Fibroblast of villous mesenchyme (primary cell): ENCODE measurements at regions not wholly inside any gene's neighbourhood (a gene's known extent, or its start where the extent isn't known, plus 50 kb on each side); places are given as distances from the start of the nearest gene placed in this dataset.

Experiments
- DNase-seq: peaks from one replicate; pipeline ENCODE4 v3.0.0-alpha.2; 2010; ENCODE audit warnings: low read depth
- H3K4me3 ChIP-seq: 2 replicates; pipeline ENCODE4 v1.5.1; 2011; ENCODE audit warnings: low read depth, mild to moderate bottlenecking, low read length
- TF ChIP-seq, protein P1 (sequence below): IDR thresholded peaks from 2 replicates; pipeline ENCODE4 v1.5.1; 2012; ENCODE audit warnings: low read depth, mild to moderate bottlenecking, low read length; ENCODE audit not compliant: insufficient read depth

DNA sequence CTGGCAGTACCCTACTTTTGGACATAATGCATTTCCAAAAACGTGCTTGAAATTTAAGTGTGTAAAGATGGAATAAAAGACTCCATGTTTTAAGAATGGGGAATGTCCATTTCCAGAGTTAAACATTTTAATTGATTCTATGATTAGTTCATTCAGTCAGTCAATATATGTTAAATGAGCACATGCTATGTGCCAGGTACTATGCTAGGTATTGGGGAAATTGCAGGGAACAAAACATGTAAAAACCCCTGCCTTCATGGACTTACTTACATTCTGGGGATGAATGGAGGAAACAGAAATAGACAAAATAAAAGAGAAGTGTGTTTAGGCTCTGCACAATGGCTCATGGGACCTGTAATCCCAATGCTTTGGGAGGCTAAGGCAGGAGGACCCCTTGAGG lies 288.6 kb downstream of the MTX2 start:
- TF ChIP-seq, protein P1, sequence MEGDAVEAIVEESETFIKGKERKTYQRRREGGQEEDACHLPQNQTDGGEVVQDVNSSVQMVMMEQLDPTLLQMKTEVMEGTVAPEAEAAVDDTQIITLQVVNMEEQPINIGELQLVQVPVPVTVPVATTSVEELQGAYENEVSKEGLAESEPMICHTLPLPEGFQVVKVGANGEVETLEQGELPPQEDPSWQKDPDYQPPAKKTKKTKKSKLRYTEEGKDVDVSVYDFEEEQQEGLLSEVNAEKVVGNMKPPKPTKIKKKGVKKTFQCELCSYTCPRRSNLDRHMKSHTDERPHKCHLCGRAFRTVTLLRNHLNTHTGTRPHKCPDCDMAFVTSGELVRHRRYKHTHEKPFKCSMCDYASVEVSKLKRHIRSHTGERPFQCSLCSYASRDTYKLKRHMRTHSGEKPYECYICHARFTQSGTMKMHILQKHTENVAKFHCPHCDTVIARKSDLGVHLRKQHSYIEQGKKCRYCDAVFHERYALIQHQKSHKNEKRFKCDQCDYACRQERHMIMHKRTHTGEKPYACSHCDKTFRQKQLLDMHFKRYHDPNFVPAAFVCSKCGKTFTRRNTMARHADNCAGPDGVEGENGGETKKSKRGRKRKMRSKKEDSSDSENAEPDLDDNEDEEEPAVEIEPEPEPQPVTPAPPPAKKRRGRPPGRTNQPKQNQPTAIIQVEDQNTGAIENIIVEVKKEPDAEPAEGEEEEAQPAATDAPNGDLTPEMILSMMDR: no peak
- no peak overlapping the region for H3K4me3 ChIP-seq
- no peak for DNase-seq

DNA sequence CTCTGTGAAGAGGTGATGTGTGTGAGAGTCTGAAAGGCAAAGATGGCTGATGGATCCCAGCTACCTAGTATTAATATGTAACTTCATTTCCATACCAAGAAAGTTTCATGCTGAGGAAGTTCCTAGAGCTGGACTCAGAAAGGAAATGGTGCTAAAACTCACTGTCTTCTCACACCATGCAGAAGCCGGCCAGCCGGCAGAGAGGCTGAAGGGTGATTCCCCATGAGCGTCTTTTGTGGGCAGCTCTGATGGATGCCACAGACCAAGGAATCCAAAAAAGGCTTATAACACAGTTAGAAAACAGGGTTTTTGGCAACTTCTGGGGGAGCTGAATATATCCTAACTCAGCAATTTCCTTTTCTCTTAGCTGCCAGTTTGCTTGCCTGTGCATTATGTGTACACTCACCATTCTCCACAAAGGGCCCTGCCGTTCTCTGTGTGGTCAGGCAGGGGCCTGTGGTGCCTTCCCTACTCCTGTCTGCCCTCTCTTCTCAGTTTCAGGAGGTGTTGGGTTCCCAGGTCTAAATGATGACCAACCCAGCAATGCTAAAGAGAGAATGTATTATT lies 289.4 kb downstream of the MTX2 start:
- DNase-seq: no peak
- TF ChIP-seq, protein P1: no peak
- H3K4me3 ChIP-seq: no peak overlapping the region

DNA sequence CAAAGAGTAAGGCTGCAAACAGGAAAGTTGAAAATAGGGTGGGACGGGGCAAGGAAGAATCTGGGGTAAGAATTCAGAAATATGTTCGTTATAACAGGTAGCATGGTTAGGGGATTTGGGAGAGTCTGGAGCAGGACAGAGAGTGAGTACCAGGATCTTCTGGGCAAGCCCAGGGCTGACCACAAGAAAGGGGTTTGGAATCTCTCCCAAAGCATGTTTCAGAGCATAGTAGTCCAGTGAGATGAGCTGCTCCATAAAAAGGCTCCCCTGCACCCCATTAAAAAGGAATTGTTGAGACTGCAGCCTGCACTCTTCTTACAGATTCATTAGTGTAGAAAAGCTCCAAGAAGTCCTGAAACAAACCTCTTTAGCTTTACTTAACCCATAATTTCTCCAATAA lies 291.1 kb downstream of the MTX2 start:
- H3K4me3 ChIP-seq: no peak overlapping the region
- no peak for DNase-seq
- TF ChIP-seq, protein P1: no peak

DNA sequence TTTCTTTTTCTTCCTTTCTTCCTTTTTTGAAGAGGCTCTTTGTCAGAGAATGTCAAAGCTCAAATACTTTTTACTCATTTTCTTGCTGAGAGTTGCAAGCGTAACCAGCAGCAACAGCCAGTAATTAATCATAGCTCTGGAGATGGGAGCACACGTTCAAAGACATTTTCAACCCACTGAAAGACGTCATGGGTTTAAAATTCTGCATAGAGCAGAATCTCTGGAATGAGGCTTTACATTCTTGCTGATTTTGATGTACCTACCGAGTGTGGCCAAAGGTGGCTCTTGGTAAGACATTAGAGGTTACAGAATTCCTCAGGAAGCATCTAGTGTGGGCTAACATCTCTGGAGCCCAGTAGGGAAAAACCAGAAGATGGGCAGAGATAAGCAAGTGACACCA lies 292.5 kb downstream of the MTX2 start:
- H3K4me3 ChIP-seq: no peak overlapping the region
- peak; percentile 44 for DNase-seq
- TF ChIP-seq, protein P1: no peak

DNA sequence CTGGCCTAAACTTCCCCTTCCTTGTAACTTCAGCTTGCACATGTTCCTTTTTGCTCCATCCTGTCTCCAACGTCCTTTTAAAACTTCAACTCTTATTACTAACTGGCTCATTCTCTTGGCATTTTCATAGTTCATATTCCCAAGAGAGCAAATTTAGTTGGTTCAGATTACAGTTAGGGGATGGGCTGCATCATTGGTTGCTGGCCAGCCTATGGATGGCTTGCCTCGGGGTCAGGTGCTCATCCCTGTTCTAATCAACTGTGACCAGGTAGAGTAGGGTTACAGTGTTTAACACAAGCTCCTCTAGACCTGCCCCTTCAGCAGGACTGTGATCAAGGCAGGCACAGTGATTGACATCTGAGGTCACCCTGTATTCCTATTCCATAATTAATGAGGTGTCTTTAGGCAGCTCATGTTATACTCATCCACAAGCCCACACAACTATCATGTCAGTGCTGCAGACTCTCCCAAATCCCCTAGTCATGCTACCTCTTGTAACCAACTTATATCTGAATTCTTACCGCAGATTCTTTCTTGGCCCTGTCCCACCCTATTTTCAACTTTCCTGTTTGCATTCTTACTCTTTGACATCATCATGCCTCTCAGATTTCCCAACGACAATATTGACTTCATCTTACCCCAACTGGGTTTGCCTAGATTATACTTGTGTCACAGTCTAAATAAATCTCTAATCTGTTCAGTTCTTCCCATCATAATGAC lies 293.3 kb downstream of the MTX2 start:
- TF ChIP-seq, protein P1: no peak
- peak; percentile 61 for DNase-seq
- no peak overlapping the region for H3K4me3 ChIP-seq

DNA sequence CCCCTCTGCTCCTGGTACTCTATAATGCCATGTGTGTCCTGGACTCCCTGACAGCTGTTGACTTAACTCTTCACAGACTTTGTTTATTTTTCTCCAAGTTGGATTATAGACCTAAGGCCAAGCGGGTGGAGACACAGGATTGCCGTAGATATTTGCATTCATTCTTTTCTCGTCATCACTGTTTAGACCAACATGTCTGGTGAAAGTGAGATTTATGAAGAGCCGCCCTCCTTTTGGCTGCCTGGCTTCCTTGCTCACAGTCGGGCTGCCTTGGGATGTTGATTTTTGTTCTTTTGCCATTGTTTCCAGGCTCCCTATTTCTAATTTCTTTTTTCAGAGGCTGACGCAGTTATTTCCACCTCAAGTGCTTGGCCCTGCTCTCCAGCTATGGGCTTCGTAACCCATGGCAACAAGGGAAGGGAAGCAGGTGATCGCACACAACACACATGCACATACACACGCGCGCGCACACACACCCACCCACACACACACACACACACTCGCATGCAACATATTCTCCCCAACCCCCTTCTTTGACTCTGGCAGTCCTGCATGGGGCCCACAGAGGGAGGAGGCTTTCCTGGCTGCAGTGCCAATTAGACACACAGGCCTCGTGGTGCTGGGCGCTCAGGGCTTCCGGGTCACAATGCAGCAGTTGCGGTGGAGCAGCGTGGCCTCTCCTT lies 296.5 kb downstream of the MTX2 start:
- TF ChIP-seq, protein P1: no peak
- H3K4me3 ChIP-seq: no peak overlapping the region
- peak; percentile 57 for DNase-seq

DNA sequence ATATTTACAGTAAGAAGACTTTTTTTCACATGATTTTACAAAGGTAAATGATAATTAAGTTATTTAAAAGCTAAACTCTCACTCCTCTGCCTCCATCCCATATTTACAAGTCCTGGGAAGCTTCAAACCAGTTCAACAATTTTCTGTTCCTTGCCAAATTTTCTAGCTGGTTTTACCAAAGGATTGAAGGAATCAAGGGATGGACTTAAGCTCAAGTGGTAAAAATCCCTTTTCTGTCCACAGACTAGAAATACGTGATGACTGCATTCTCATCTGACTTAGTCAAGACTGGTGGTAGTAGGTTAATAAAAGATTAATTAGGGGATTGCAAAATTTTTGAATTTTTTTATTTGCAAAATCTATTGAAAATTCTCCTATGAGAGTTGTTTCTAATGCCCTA lies 297.3 kb downstream of the MTX2 start:
- TF ChIP-seq, protein P1: no peak
- no peak overlapping the region for H3K4me3 ChIP-seq
- no peak for DNase-seq
